ENCODE measurements at regions not wholly inside any gene's neighbourhood (a gene's known extent, or its start where the extent isn't known, plus 50 kb on each side); places are given as distances from the start of the nearest gene placed in this dataset.

DNA sequence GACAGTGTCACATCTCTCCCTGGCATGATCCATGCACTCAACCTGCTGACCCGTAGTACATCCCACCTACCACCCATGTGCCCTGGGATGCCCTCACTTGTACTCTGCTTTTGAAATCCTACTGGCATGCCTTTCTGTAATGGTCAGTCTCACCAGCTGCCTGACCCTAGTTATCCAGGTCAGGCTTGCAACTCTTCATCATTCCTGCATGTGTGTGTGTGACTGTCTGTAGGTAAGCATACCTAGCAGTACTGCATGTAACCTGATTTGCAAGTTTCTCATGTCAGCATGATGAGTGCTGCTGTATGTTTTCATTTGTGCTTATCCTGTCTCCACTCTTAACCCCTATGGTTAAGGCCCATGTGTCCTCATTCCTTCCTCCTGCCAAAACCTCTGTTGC, 202.0 kb upstream of the MTNR1B start:
- TF ChIP-seq SP1 (IDR thresholded peaks at IDR 0.05) (no peak), LEF1 (IDR thresholded peaks at IDR 0.05; ENCODE audit: borderline replicate concordance) (no peak), HDGF (IDR thresholded peaks at IDR 0.05; ENCODE audit: borderline replicate concordance) (no peak), ELF4 (IDR thresholded peaks at IDR 0.05) (no peak), BHLHE40 (IDR thresholded peaks at IDR 0.05; ENCODE audit: borderline replicate concordance) (no peak), SUZ12 (IDR thresholded peaks at IDR 0.05) (no peak)

Measured in HEK293T (cell line).